ENCODE measurements at regions not wholly inside any gene's neighbourhood (a gene's known extent, or its start where the extent isn't known, plus 50 kb on each side); places are given as distances from the start of the nearest gene placed in this dataset.

GRCh38 chr11:128365044-128365443 is 222.3 kb downstream of the ETS1 start:
- DNase-seq = no peak

- DNase-seq = no peak
These were observed 225.8 kb downstream of the ETS1 start for GRCh38 chr11:128361451-128362020.

GRCh38 chr11:128359515-128359914 is 227.8 kb downstream of the ETS1 start:
- DNase-seq = no peak

- DNase-seq = no peak
These were observed 230.3 kb downstream of the ETS1 start for GRCh38 chr11:128357073-128357472.

GRCh38 chr11:128355558-128355957 is 231.8 kb downstream of the ETS1 start:
- no peak for DNase-seq

- no peak for DNase-seq
These were observed 232.9 kb downstream of the ETS1 start for GRCh38 chr11:128354476-128354875.

GRCh38 chr11:128351168-128351567 is 236.2 kb downstream of the ETS1 start:
- DNase-seq = no peak

GRCh38 chr11:128349650-128350299 is 237.6 kb downstream of the ETS1 start:
- DNase-seq = no peak

- peak; percentile 43 to 54 for DNase-seq
These were observed 240.6 kb downstream of the ETS1 start for GRCh38 chr11:128346804-128347203.

- no peak for DNase-seq
These were observed 242.0 kb downstream of the ETS1 start for GRCh38 chr11:128345316-128345715.

GRCh38 chr11:128343870-128344269 is 243.5 kb downstream of the ETS1 start:
- no peak for DNase-seq

- no peak for DNase-seq
These were observed 244.2 kb downstream of the ETS1 start for GRCh38 chr11:128343135-128343514.

- DNase-seq = peak; percentile 71 to 72
These were observed 244.7 kb downstream of the ETS1 start for GRCh38 chr11:128342511-128343134.

- peak; percentile 49 to 54 for DNase-seq
These were observed 245.8 kb downstream of the ETS1 start for GRCh38 chr11:128341280-128342248.

- DNase-seq = no peak
These were observed 247.6 kb downstream of the ETS1 start for GRCh38 chr11:128339792-128340191.

GRCh38 chr11:128338811-128339210 is 248.5 kb downstream of the ETS1 start:
- no peak for DNase-seq

GRCh38 chr11:128336203-128336602 is 251.2 kb downstream of the ETS1 start:
- no peak for DNase-seq

GRCh38 chr11:128335729-128336128 is 251.6 kb downstream of the ETS1 start:
- DNase-seq = no peak

GRCh38 chr11:128334311-128335044 is 252.9 kb downstream of the ETS1 start:
- DNase-seq = no peak

- DNase-seq = no peak
These were observed 256.0 kb downstream of the ETS1 start for GRCh38 chr11:128331317-128331716.

- no peak for DNase-seq
These were observed 257.2 kb downstream of the ETS1 start for GRCh38 chr11:128330203-128330602.

GRCh38 chr11:128328955-128329551 is 258.3 kb downstream of the ETS1 start:
- DNase-seq = no peak
